Panc1 (cell line): ENCODE measurements at regions not wholly inside any gene's neighbourhood (a gene's known extent, or its start where the extent isn't known, plus 50 kb on each side); places are given as distances from the start of the nearest gene placed in this dataset.

Source experiments
- ATAC-seq: fragments of 200-7000 bp; cut with Tn5 transposase; 2 replicates; pipeline ENCODE4 v1.9.1; 2020; ENCODE audit warnings: mild to moderate bottlenecking, moderate library complexity
- BruUV-seq: library from RNA; stranded (reverse); fragments of 400-500 nt; replicated peaks from 2 replicates; lab custom pipeline; 2021; lab: Mats Ljungman, UMichigan
- CTCF ChIA-PET: fragments of 300-600 bp; sonication (Branson Sonifier 250); formaldehyde crosslinking; loops from one replicate; lab custom pipeline; 2022; ENCODE audit warnings: antibody characterized with exemption; lab: Charles Lee
- POLR2A ChIA-PET: fragments of 300-600 bp; sonication (Branson Sonifier 250); formaldehyde crosslinking; loops from one replicate; lab custom pipeline; 2022; ENCODE audit warnings: antibody characterized with exemption; lab: Charles Lee
- DNase-seq: peaks from one replicate; pipeline ENCODE4 v3.0.0-alpha.2; 2010; ENCODE audit warnings: low read depth, low spot score
- H3K27ac ChIP-seq: 2 replicates; pipeline ENCODE4 v1.5.1; 2011; ENCODE audit warnings: mild to moderate bottlenecking, low read length, inconsistent platforms
- H3K27me3 ChIP-seq: fragments of 200-500 bp; sonication (Bioruptor generic); 2 replicates; pipeline ENCODE4 v1.6.0; 2014; ENCODE audit warnings: low read length, inconsistent platforms; ENCODE audit not compliant: control insufficient read depth, insufficient read depth
- H3K36me3 ChIP-seq: fragments of 200-500 bp; sonication (Bioruptor generic); 2 replicates; pipeline ENCODE4 v1.5.1; 2014; ENCODE audit warnings: inconsistent platforms, mild to moderate bottlenecking, low read length, moderate library complexity; ENCODE audit not compliant: control insufficient read depth, insufficient read depth
- H3K4me1 ChIP-seq: 2 replicates; pipeline ENCODE4 v1.5.1; 2011; ENCODE audit warnings: inconsistent platforms, mild to moderate bottlenecking, low read length, moderate library complexity; ENCODE audit not compliant: control insufficient read depth, insufficient read depth
- H3K4me3 ChIP-seq, 2 experiments: 2 replicates each; pipeline ENCODE4 v1.5.1; 2011 to 2012; ENCODE audit warnings: low read depth in 2 of 2, low read length in 2 of 2, mild to moderate bottlenecking in 2 of 2, inconsistent platforms in 1 of 2, moderate library complexity in 1 of 2
- H3K9me3 ChIP-seq: fragments of 200-500 bp; sonication (Bioruptor generic); 2 replicates; pipeline ENCODE4 v1.5.1; 2014; ENCODE audit warnings: low read depth, mild to moderate bottlenecking, inconsistent platforms, low read length, moderate library complexity; ENCODE audit not compliant: control insufficient read depth, insufficient read depth
- POLR2AphosphoS5 ChIP-seq: IDR thresholded peaks from 2 replicates; pipeline ENCODE4 v1.6.1; 2012; ENCODE audit warnings: mild to moderate bottlenecking, low read depth, low read length, moderate library complexity
- SIN3A ChIP-seq: IDR thresholded peaks from 2 replicates; pipeline ENCODE4 v1.6.1; 2012; ENCODE audit warnings: low read depth, mild to moderate bottlenecking, low read length, moderate library complexity, borderline replicate concordance; ENCODE audit not compliant: insufficient read depth
- TCF7L2 ChIP-seq: IDR thresholded peaks from 2 replicates; pipeline ENCODE4 v1.6.1; 2011; ENCODE audit warnings: mild to moderate bottlenecking, low read depth, low read length, inconsistent platforms
- in situ Hi-C: cut with HindIII; loops from 2 replicates; pipeline ENCODE4 v1.10.0; 2016; ENCODE audit warnings: low sequenced_read_pairs, low pct_unique_long_range_greater_than_20kb
- intact Hi-C: fragments of 100-400 bp; cut with micrococcal nuclease; formaldehyde crosslinking; loops from one replicate; pipeline ENCODE4 v1.10.0; 2022; ENCODE audit not compliant: unreplicated experiment
- TF ChIP-seq, protein P1 (sequence below), 2 experiments: IDR thresholded peaks; 2 replicates each; pipeline ENCODE4 v1.6.1; 2011 to 2012; ENCODE audit warnings: low read depth in 2 of 2, control low read depth in 1 of 2, low read length in 1 of 2, mild to moderate bottlenecking in 1 of 2, moderate library complexity in 1 of 2; ENCODE audit not compliant: insufficient read depth in 1 of 2
- TF ChIP-seq, protein P2 (sequence below): fragments of 450-650 bp; IDR thresholded peaks from 2 replicates; pipeline ENCODE4 v1.5.1; 2017; ENCODE audit warnings: mild to moderate bottlenecking

DNA sequence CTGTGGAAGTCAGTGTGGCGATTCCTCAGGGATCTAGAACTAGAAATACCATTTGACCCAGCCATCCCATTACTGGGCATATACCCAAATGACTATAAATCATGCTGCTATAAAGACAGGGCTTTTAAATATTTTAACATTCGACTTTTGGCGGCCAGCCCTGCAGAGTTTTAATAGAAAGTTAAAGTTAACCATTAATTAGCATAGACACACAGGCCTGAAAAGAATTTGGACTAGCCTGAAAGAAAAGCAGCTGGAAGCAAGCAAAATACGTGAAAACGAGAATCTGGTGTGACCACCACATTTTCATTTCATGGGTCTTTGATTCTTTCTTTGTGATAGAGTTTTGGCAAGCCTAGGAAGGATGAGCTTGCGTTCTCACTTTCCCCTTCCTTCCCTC is 184.0 kb downstream of the SCG2 start:
- H3K36me3 ChIP-seq: no peaks in the 10 kb centered on the region
- no peak overlapping the region for H3K4me3 ChIP-seq
- BruUV-seq: no TSS peak
- DNase-seq (no peak), ATAC-seq (no peak)
- TF ChIP-seq, protein P1, sequence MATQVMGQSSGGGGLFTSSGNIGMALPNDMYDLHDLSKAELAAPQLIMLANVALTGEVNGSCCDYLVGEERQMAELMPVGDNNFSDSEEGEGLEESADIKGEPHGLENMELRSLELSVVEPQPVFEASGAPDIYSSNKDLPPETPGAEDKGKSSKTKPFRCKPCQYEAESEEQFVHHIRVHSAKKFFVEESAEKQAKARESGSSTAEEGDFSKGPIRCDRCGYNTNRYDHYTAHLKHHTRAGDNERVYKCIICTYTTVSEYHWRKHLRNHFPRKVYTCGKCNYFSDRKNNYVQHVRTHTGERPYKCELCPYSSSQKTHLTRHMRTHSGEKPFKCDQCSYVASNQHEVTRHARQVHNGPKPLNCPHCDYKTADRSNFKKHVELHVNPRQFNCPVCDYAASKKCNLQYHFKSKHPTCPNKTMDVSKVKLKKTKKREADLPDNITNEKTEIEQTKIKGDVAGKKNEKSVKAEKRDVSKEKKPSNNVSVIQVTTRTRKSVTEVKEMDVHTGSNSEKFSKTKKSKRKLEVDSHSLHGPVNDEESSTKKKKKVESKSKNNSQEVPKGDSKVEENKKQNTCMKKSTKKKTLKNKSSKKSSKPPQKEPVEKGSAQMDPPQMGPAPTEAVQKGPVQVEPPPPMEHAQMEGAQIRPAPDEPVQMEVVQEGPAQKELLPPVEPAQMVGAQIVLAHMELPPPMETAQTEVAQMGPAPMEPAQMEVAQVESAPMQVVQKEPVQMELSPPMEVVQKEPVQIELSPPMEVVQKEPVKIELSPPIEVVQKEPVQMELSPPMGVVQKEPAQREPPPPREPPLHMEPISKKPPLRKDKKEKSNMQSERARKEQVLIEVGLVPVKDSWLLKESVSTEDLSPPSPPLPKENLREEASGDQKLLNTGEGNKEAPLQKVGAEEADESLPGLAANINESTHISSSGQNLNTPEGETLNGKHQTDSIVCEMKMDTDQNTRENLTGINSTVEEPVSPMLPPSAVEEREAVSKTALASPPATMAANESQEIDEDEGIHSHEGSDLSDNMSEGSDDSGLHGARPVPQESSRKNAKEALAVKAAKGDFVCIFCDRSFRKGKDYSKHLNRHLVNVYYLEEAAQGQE (IDR thresholded peaks at IDR 0.05; ENCODE audit: insufficient read depth in 1 of 2, low read depth in 2 of 2, low read length in 1 of 2): no peak
- TF ChIP-seq, protein P2, sequence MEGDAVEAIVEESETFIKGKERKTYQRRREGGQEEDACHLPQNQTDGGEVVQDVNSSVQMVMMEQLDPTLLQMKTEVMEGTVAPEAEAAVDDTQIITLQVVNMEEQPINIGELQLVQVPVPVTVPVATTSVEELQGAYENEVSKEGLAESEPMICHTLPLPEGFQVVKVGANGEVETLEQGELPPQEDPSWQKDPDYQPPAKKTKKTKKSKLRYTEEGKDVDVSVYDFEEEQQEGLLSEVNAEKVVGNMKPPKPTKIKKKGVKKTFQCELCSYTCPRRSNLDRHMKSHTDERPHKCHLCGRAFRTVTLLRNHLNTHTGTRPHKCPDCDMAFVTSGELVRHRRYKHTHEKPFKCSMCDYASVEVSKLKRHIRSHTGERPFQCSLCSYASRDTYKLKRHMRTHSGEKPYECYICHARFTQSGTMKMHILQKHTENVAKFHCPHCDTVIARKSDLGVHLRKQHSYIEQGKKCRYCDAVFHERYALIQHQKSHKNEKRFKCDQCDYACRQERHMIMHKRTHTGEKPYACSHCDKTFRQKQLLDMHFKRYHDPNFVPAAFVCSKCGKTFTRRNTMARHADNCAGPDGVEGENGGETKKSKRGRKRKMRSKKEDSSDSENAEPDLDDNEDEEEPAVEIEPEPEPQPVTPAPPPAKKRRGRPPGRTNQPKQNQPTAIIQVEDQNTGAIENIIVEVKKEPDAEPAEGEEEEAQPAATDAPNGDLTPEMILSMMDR: no peak
- TF ChIP-seq TCF7L2 (no peak), POLR2AphosphoS5 (no peak), SIN3A (no peak)
- intact Hi-C loops: no loop called here
- in situ Hi-C loops: no loop called here
- CTCF ChIA-PET: no interaction called here
- no peaks in the 10 kb centered on the region for H3K4me1 ChIP-seq
- no peaks in the 10 kb centered on the region for H3K9me3 ChIP-seq
- no peaks in the 10 kb centered on the region for H3K27me3 ChIP-seq
- no peak overlapping the region for H3K27ac ChIP-seq
- POLR2A ChIA-PET: no interaction called here

DNA sequence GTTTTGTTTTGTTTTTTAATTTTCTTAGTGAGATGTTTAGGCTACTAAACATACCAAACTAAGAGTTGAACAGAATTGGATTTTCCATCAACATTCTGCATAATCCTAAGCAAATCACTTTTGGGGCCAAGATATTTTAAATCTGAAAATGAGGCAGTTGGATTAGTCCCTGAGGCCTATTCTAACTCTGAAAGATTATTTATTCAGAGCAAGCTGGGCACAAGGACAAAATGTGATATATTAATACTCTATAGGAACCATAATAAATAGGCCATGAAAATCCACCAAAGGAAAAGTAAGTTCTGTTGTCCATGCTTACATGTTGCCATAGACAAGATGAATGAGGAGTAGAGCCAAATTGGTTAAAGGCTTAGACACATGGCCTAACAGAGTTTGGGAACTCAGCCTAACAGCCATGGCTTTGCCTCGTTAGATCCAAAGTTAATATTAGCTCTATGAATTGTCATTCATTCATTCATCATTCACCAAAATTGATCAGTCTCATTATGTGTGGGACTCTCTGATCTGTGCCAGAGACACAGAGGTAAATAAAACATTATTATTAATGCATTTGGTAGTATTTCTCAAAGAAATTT is 183.5 kb downstream of the SCG2 start:
- POLR2A ChIA-PET: no interaction called here
- TF ChIP-seq TCF7L2: no peak
- no peak for TF ChIP-seq SIN3A
- TF ChIP-seq, protein P2: no peak
- TF ChIP-seq, protein P1 (IDR thresholded peaks at IDR 0.05; ENCODE audit: insufficient read depth in 1 of 2, low read depth in 2 of 2, low read length in 1 of 2): no peak
- no peak for TF ChIP-seq POLR2AphosphoS5
- in situ Hi-C loops: no loop called here
- DNase-seq: no peak
- intact Hi-C loops: no loop called here
- Histone ChIP-seq H3K4me3 (no peak overlapping the region), H3K4me1 (no peaks in the 10 kb centered on the region), H3K36me3 (no peaks in the 10 kb centered on the region), H3K27me3 (no peaks in the 10 kb centered on the region), H3K9me3 (no peaks in the 10 kb centered on the region), H3K27ac (no peak overlapping the region)
- CTCF ChIA-PET: no interaction called here
- ATAC-seq: no peak
- no TSS peak for BruUV-seq
